H1 (cell line): ENCODE measurements at regions not wholly inside any gene's neighbourhood (a gene's known extent, or its start where the extent isn't known, plus 50 kb on each side); places are given as distances from the start of the nearest gene placed in this dataset.
A peak's percentile ranks its signal among the peaks of the same experiment; 100 is the strongest.

ENCODE experiments used
- BCL11A ChIP-seq, 2 experiments: IDR thresholded peaks; one replicate each; pipeline ENCODE4 v1.6.1; 2011; ENCODE audit warnings: low read depth in 2 of 2, low read length in 2 of 2, mild to moderate bottlenecking in 2 of 2
- CBX5 ChIP-seq: fragments of 300-800, 300-1000 bp; sonication (generic); IDR thresholded peaks from 2 replicates; pipeline ENCODE4 v1.7.1; 2016; ENCODE audit warnings: antibody characterized with exemption, low read length, low read depth
- CHD2 ChIP-seq: IDR thresholded peaks from 2 replicates; pipeline ENCODE4 v1.6.1; 2012; ENCODE audit warnings: low read length, improper control_type of control experiment
- E2F6 ChIP-seq: IDR thresholded peaks from 2 replicates; pipeline ENCODE4 v1.6.1; 2012; ENCODE audit warnings: inconsistent platforms
- KDM5A ChIP-seq: fragments of 200-600 bp; IDR thresholded peaks from 2 replicates; pipeline ENCODE4 v1.7.1; 2012; ENCODE audit warnings: mild to moderate bottlenecking, low read length, inconsistent platforms, mixed read lengths
- RAD21 ChIP-seq, 2 experiments: IDR thresholded peaks in 1 of 2; conservative IDR thresholded peaks in 1 of 2; 2 replicates each; pipeline ENCODE4 v1.6.1; 2011; ENCODE audit warnings: low read depth in 2 of 2, low read length in 2 of 2, improper control_type of control experiment in 1 of 2, inconsistent platforms in 1 of 2, mild to moderate bottlenecking in 1 of 2, moderate library complexity in 1 of 2
- YY1 ChIP-seq: IDR thresholded peaks from 2 replicates; pipeline ENCODE4 v1.6.1; 2011; ENCODE audit warnings: low read depth, mild to moderate bottlenecking, low read length

- peak; percentile 87 to 90 for TF ChIP-seq RAD21 (IDR thresholded peaks at IDR 0.05 in 1 of 2, conservative IDR thresholded peaks at IDR 0.05 in 1 of 2; ENCODE audit: low read depth in 2 of 2, low read length in 2 of 2)
- TF ChIP-seq YY1, result no peak
- no peak for TF ChIP-seq E2F6
- no peak for TF ChIP-seq CHD2
- TF ChIP-seq CBX5, result no peak
- no peak for TF ChIP-seq BCL11A (IDR thresholded peaks at IDR 0.05; ENCODE audit: low read depth in 2 of 2, low read length in 2 of 2)
- no peak for TF ChIP-seq KDM5A
Measured at GRCh38 chr14:95609398-95609990, 74.6 kb downstream of the GLRX5 start (continued).
